ENCODE measurements at regions not wholly inside any gene's neighbourhood (a gene's known extent, or its start where the extent isn't known, plus 50 kb on each side); places are given as distances from the start of the nearest gene placed in this dataset. TPM values are rescaled to one million over a fixed set of nuclear protein-coding genes. Genes with fewer than 3 reads are reported as not detected.

DNA sequence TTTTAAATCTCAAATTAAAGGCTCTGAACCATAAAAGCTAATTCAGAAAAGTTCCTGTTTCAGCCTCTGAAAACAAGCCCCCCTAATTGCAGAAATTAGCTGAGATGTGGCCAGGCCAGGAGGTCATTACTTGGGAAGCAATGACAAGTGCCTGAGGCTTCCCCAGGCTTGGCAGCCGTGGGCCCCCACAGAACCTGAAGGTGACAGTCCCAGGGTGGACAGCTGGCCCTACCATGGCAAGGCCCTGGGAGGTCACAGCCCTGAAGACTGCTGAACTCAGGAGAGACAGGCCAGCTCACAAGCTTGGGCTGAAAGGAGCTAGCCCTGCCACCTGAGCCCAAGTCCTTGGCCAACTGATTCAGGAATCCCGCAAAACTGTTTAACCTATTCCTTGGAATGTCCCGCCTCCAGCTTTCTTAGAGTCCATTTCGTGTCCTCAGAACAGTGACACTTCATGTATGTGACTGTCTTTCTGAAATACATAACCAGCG is 54.3 kb upstream of the PKDCC start:
- DNase-seq = no peak
- intact Hi-C loops (cut with DNase I) = no loop called here
- H3K27ac ChIP-seq = no peak overlapping the region
- TF ChIP-seq POLR2A (IDR thresholded peaks at IDR 0.05) = no peak
- TF ChIP-seq, protein P1, sequence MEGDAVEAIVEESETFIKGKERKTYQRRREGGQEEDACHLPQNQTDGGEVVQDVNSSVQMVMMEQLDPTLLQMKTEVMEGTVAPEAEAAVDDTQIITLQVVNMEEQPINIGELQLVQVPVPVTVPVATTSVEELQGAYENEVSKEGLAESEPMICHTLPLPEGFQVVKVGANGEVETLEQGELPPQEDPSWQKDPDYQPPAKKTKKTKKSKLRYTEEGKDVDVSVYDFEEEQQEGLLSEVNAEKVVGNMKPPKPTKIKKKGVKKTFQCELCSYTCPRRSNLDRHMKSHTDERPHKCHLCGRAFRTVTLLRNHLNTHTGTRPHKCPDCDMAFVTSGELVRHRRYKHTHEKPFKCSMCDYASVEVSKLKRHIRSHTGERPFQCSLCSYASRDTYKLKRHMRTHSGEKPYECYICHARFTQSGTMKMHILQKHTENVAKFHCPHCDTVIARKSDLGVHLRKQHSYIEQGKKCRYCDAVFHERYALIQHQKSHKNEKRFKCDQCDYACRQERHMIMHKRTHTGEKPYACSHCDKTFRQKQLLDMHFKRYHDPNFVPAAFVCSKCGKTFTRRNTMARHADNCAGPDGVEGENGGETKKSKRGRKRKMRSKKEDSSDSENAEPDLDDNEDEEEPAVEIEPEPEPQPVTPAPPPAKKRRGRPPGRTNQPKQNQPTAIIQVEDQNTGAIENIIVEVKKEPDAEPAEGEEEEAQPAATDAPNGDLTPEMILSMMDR (IDR thresholded peaks at IDR 0.05) = no peak
- peaks cover 0 to 6% of the 10 kb centered on the region in 2 donors for H3K4me1 ChIP-seq
- no peaks in the 10 kb centered on the region for H3K36me3 ChIP-seq
- WGBS, 2 donors = 88 to 95% methylated on average over 5 of the region's 5 CpGs
- H3K9me3 ChIP-seq = no peaks in the 10 kb centered on the region
- no peak overlapping the region for H3K4me3 ChIP-seq (replicated peaks in 1 of 3)
- H3K27me3 ChIP-seq = no peaks in the 10 kb centered on the region

GRCh38 chr2:41994233-41994637 is 53.6 kb upstream of the PKDCC start:
- 86 to 94% methylated on average over 5 of the region's 5 CpGs for WGBS, 2 donors
- H3K9me3 ChIP-seq = no peaks in the 10 kb centered on the region
- H3K4me1 ChIP-seq = peaks cover 0 to 10% of the 10 kb centered on the region in 2 donors
- no peaks in the 10 kb centered on the region for H3K27me3 ChIP-seq
- TF ChIP-seq POLR2A (IDR thresholded peaks at IDR 0.05) = no peak
- TF ChIP-seq, protein P1 (IDR thresholded peaks at IDR 0.05) = no peak
- intact Hi-C loops (cut with DNase I) = no loop called here
- H3K36me3 ChIP-seq = no peaks in the 10 kb centered on the region
- no peak overlapping the region for H3K27ac ChIP-seq
- no peak overlapping the region for H3K4me3 ChIP-seq (replicated peaks in 1 of 3)
- no peak for DNase-seq

DNA sequence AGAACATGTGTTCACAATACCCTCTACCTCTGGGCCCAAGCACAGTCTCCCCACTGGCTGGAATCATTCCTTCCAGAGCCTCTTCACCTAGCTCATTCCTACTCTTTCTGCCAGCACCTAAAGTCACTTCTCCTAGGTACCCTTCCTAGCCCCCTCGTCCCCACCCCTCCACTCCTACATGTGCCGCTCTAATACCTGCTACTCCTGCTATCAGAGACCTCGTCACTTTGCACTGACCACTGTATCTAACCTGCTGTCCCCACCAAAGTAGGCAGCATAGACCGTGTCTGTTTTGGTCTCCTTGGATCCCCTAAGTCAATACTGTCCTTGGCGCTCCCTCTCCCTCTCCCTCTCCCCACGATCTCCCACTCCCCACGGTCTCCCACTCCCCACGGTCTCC is 53.2 kb upstream of the PKDCC start:
- H3K36me3 ChIP-seq = no peaks in the 10 kb centered on the region
- no peak overlapping the region for H3K27ac ChIP-seq
- TF ChIP-seq POLR2A (IDR thresholded peaks at IDR 0.05) = no peak
- TF ChIP-seq, protein P1 (IDR thresholded peaks at IDR 0.05) = no peak
- no peaks in the 10 kb centered on the region for H3K27me3 ChIP-seq
- intact Hi-C loops (cut with DNase I) = no loop called here
- no peak for DNase-seq
- no peak overlapping the region for H3K4me3 ChIP-seq (replicated peaks in 1 of 3)
- WGBS, 2 donors = 93 to 94% methylated on average over 8 of the region's 8 CpGs
- H3K9me3 ChIP-seq = no peaks in the 10 kb centered on the region
- H3K4me1 ChIP-seq = peaks cover 0 to 10% of the 10 kb centered on the region in 2 donors

GRCh38 chr2:41997561-41997960 is 50.3 kb upstream of the PKDCC start:
- no peaks in the 10 kb centered on the region for H3K9me3 ChIP-seq
- H3K27ac ChIP-seq = no peak overlapping the region
- no peak for DNase-seq
- WGBS, 2 donors = 82 to 86% methylated on average over 4 of the region's 4 CpGs
- H3K27me3 ChIP-seq = no peaks in the 10 kb centered on the region
- H3K36me3 ChIP-seq = no peaks in the 10 kb centered on the region
- intact Hi-C loops (cut with DNase I) = no loop called here
- TF ChIP-seq, protein P1 (IDR thresholded peaks at IDR 0.05) = no peak
- TF ChIP-seq POLR2A (IDR thresholded peaks at IDR 0.05) = no peak
- H3K4me3 ChIP-seq (replicated peaks in 1 of 3) = no peak overlapping the region
- H3K4me1 ChIP-seq = peaks cover 0 to 10% of the 10 kb centered on the region in 2 donors

Small RNA genes in the stretch of these regions (small RNA-seq; reads per million reads assigned to genes)
- gene RF00019 (not detected), gene RNU4-63P (not detected)

All from thyroid gland (tissue), 4 donors.